ENCODE measurements at regions not wholly inside any gene's neighbourhood (a gene's known extent, or its start where the extent isn't known, plus 50 kb on each side); places are given as distances from the start of the nearest gene placed in this dataset.

- DNase-seq (ENCODE audit: extremely low spot score): no peak
- TF ChIP-seq CTCF (IDR thresholded peaks at IDR 0.05; ENCODE audit: control extremely low read depth, extremely low read depth, low read depth, missing control alignments): no peak
- ChIA-PET POLR2A (no interaction called here), CTCF (no interaction called here)
These were observed 653.9 kb downstream of the LTN1 start for GRCh38 chr21:28338701-28339305.

GRCh38 chr21:28337315-28337714, 655.4 kb downstream of the LTN1 start:
- DNase-seq (ENCODE audit: extremely low spot score): no peak
- TF ChIP-seq CTCF (IDR thresholded peaks at IDR 0.05; ENCODE audit: control extremely low read depth, extremely low read depth, low read depth, missing control alignments): no peak
- ChIA-PET CTCF (interaction anchor here (0.8 kb wide), 1 partner anchor 15 kb away, joined by 3 read pairs; no protein-coding TSS in a partner anchor), POLR2A (no interaction called here)

GRCh38 chr21:28336314-28336713, 656.4 kb downstream of the LTN1 start:
- DNase-seq (ENCODE audit: extremely low spot score): no peak
- CTCF ChIA-PET: interaction anchor here (0.8 kb wide), 1 partner anchor 14 kb away, joined by 3 read pairs; no protein-coding TSS in a partner anchor
- POLR2A ChIA-PET: no interaction called here
- no peak for TF ChIP-seq CTCF (IDR thresholded peaks at IDR 0.05; ENCODE audit: control extremely low read depth, extremely low read depth, low read depth, missing control alignments)

- ChIA-PET CTCF (no interaction called here), POLR2A (no interaction called here)
- TF ChIP-seq CTCF (IDR thresholded peaks at IDR 0.05; ENCODE audit: control extremely low read depth, extremely low read depth, low read depth, missing control alignments): no peak
- no peak for DNase-seq (ENCODE audit: extremely low spot score)
These were observed 658.3 kb downstream of the LTN1 start for GRCh38 chr21:28334407-28334806.

GRCh38 chr21:28333578-28334075, 659.0 kb downstream of the LTN1 start:
- ChIA-PET POLR2A (no interaction called here), CTCF (no interaction called here)
- no peak for DNase-seq (ENCODE audit: extremely low spot score)
- no peak for TF ChIP-seq CTCF (IDR thresholded peaks at IDR 0.05; ENCODE audit: control extremely low read depth, extremely low read depth, low read depth, missing control alignments)

GRCh38 chr21:28332796-28333195, 659.9 kb downstream of the LTN1 start:
- no peak for TF ChIP-seq CTCF (IDR thresholded peaks at IDR 0.05; ENCODE audit: control extremely low read depth, extremely low read depth, low read depth, missing control alignments)
- no peak for DNase-seq (ENCODE audit: extremely low spot score)
- ChIA-PET CTCF (no interaction called here), POLR2A (no interaction called here)
